Kidney tubule cell (primary cell): ENCODE measurements at regions not wholly inside any gene's neighbourhood (a gene's known extent, or its start where the extent isn't known, plus 50 kb on each side); places are given as distances from the start of the nearest gene placed in this dataset.

ENCODE experiments used
- DNase-seq: peaks from one replicate; pipeline ENCODE4 v3.0.0-alpha.2; 2018; ENCODE audit warnings: low spot score

- DNase-seq: peak; percentile 83
Observed at GRCh38 chr13:99436686-99437416, 64.4 kb upstream of the TM9SF2 start.

GRCh38 chr13:99439048-99439447 lies 62.2 kb upstream of the TM9SF2 start:
- no peak for DNase-seq

GRCh38 chr13:99439850-99440604 lies 61.2 kb upstream of the TM9SF2 start:
- DNase-seq: no peak

GRCh38 chr13:99442273-99442895 lies 58.9 kb upstream of the TM9SF2 start:
- peak; percentile 52 for DNase-seq

- DNase-seq: no peak
Observed at GRCh38 chr13:99446242-99446641, 55.0 kb upstream of the TM9SF2 start.

GRCh38 chr13:99448546-99448945 lies 52.7 kb upstream of the TM9SF2 start:
- no peak for DNase-seq

GRCh38 chr13:99450416-99450815 lies 50.9 kb upstream of the TM9SF2 start:
- no peak for DNase-seq
